ENCODE measurements at regions not wholly inside any gene's neighbourhood (a gene's known extent, or its start where the extent isn't known, plus 50 kb on each side); places are given as distances from the start of the nearest gene placed in this dataset.

DNA sequence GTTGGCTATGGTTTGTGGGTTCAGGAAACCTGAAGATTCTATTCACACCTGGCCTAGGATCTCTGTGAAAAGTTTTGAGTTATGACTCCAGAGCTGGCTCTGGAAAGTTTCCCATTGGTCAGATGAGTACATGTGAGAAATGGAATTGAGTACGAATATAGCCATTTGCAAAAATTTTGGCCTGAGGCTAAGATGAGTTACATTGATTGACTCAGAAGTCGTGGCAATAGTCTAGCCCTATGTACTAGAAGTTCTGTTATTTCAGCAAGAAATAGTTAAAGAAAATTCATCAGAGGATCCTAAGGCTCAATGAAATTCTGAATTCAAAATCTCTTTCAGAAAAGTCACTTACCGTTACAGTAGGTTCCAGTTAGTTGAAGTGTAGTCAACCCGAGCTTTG, 109.9 kb downstream of the PTCSC3 start:
- no peak overlapping the region for H3K4me2 ChIP-seq
- Mint-ChIP-seq H3K4me3 (no peak overlapping the region), H3K9me3 (no peaks in the 10 kb centered on the region), H3K36me3 (no peaks in the 10 kb centered on the region), H3K4me1 (peaks cover 5% of the 10 kb centered on the region), H3K27ac (no peak overlapping the region), H3K27me3 (ENCODE audit: insufficient read depth, low read depth) (peaks cover 10% of the 10 kb centered on the region)
- H3F3A ChIP-seq (ENCODE audit: low read depth), result peaks cover 4% of the 10 kb centered on the region
- no peak overlapping the region for H2AFZ ChIP-seq (replicated peaks)
- no peaks in the 10 kb centered on the region for H3K79me2 ChIP-seq (ENCODE audit: low read depth)
- no peaks in the 10 kb centered on the region for H3K27me3 ChIP-seq
- DNase-seq (ENCODE audit: low spot score), result no peak
- H3K4me1 ChIP-seq, result peaks cover 22% of the 10 kb centered on the region
- H3K36me3 ChIP-seq, result no peaks in the 10 kb centered on the region
- H3K9me3 ChIP-seq (ENCODE audit: low read depth), result no peaks in the 10 kb centered on the region
- H3K9ac ChIP-seq, result no peak overlapping the region
- no peaks in the 10 kb centered on the region for H4K20me1 ChIP-seq (ENCODE audit: low read depth)
- H3K4me3 ChIP-seq, result no peak overlapping the region
- H3K27ac ChIP-seq, result no peak overlapping the region
- TF ChIP-seq, protein P1, sequence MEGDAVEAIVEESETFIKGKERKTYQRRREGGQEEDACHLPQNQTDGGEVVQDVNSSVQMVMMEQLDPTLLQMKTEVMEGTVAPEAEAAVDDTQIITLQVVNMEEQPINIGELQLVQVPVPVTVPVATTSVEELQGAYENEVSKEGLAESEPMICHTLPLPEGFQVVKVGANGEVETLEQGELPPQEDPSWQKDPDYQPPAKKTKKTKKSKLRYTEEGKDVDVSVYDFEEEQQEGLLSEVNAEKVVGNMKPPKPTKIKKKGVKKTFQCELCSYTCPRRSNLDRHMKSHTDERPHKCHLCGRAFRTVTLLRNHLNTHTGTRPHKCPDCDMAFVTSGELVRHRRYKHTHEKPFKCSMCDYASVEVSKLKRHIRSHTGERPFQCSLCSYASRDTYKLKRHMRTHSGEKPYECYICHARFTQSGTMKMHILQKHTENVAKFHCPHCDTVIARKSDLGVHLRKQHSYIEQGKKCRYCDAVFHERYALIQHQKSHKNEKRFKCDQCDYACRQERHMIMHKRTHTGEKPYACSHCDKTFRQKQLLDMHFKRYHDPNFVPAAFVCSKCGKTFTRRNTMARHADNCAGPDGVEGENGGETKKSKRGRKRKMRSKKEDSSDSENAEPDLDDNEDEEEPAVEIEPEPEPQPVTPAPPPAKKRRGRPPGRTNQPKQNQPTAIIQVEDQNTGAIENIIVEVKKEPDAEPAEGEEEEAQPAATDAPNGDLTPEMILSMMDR (IDR thresholded peaks at IDR 0.05), result no peak
- TF ChIP-seq EZH2phosphoT487 (IDR thresholded peaks at IDR 0.05) (no peak), EZH2 (IDR thresholded peaks at IDR 0.05) (no peak)

DNA sequence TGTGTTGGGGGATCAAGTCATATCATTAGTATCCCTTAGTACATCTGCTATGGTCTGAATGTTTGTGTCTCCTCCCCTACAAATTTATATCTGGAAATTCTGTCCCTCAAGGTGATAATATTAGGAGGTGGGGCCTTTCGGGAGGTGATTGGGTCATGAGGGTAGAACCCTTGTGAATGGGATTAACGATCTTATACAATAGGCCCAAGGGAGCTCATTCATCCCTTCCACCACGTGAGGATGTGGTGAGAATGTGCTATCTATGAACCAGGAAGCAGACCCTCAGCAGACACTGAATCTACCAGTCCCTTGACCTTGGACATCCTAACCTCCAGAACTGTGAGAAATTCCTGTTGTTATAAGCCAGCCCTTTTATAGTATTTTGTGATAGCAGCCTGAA, 110.7 kb downstream of the PTCSC3 start:
- no peak overlapping the region for H3K9ac ChIP-seq
- H3K27ac Mint-ChIP-seq, result no peak overlapping the region
- no peaks in the 10 kb centered on the region for H3K36me3 ChIP-seq
- peaks cover 5% of the 10 kb centered on the region for H3K4me1 Mint-ChIP-seq
- no peaks in the 10 kb centered on the region for H3K27me3 ChIP-seq
- no peaks in the 10 kb centered on the region for H3K9me3 ChIP-seq (ENCODE audit: low read depth)
- peaks cover 4% of the 10 kb centered on the region for H3F3A ChIP-seq (ENCODE audit: low read depth)
- no peak overlapping the region for H3K4me3 ChIP-seq
- H3K27me3 Mint-ChIP-seq (ENCODE audit: insufficient read depth, low read depth), result peaks cover 12% of the 10 kb centered on the region
- H3K9me3 Mint-ChIP-seq, result no peaks in the 10 kb centered on the region
- no peaks in the 10 kb centered on the region for H3K36me3 Mint-ChIP-seq
- H3K79me2 ChIP-seq (ENCODE audit: low read depth), result no peaks in the 10 kb centered on the region
- H3K4me3 Mint-ChIP-seq, result no peak overlapping the region
- TF ChIP-seq, protein P1 (IDR thresholded peaks at IDR 0.05), result no peak
- no peak for TF ChIP-seq EZH2 (IDR thresholded peaks at IDR 0.05)
- no peak for TF ChIP-seq EZH2phosphoT487 (IDR thresholded peaks at IDR 0.05)
- no peak overlapping the region for H2AFZ ChIP-seq (replicated peaks)
- no peak overlapping the region for H3K4me2 ChIP-seq
- DNase-seq (ENCODE audit: low spot score), result no peak
- peaks cover 17% of the 10 kb centered on the region for H3K4me1 ChIP-seq
- H3K27ac ChIP-seq, result no peak overlapping the region
- no peaks in the 10 kb centered on the region for H4K20me1 ChIP-seq (ENCODE audit: low read depth)

DNA sequence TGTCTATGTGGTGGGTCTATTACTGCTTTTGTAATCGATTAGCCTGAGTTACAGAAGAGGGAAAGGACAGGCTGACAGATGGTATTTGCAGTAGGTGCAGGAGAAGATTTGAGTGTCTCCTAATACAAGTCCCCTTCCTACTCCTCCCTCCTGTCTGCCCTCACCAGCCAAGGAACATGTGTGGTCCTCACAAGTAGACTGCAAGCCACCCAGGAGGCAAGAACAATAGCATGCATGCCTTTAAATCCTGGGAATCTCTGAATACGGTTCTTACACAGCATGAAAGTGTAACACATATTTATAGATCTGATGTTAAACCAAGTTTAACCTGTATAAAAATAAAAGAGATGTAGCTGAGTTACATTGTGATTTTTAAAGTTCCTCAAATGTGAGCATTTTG, 117.0 kb downstream of the PTCSC3 start:
- DNase-seq (ENCODE audit: low spot score), result peak; percentile 39
- H3K4me3 Mint-ChIP-seq, result no peak overlapping the region

More for the DNA sequence above, 117.0 kb downstream of the PTCSC3 start:
- TF ChIP-seq EZH2 (IDR thresholded peaks at IDR 0.05) (no peak), EZH2phosphoT487 (IDR thresholded peaks at IDR 0.05) (no peak)
- TF ChIP-seq, protein P1 (IDR thresholded peaks at IDR 0.05), result no peak
- Histone ChIP-seq H3K27me3 (no peaks in the 10 kb centered on the region), H3K36me3 (no peaks in the 10 kb centered on the region), H3K4me3 (no peak overlapping the region), H3F3A (ENCODE audit: low read depth) (no peaks in the 10 kb centered on the region), H3K4me2 (no peak overlapping the region), H3K9ac (no peak overlapping the region), H2AFZ (replicated peaks) (no peak overlapping the region), H3K9me3 (ENCODE audit: low read depth) (no peaks in the 10 kb centered on the region), H3K27ac (no peak overlapping the region), H3K79me2 (ENCODE audit: low read depth) (no peaks in the 10 kb centered on the region), H3K4me1 (peaks cover 13% of the 10 kb centered on the region), H4K20me1 (ENCODE audit: low read depth) (no peaks in the 10 kb centered on the region)
- Mint-ChIP-seq H3K9me3 (no peaks in the 10 kb centered on the region), H3K36me3 (no peaks in the 10 kb centered on the region), H3K4me1 (peaks cover 3% of the 10 kb centered on the region), H3K27ac (no peak overlapping the region), H3K27me3 (ENCODE audit: insufficient read depth, low read depth) (peaks cover 2% of the 10 kb centered on the region)
